ENCODE measurements at regions not wholly inside any gene's neighbourhood (a gene's known extent, or its start where the extent isn't known, plus 50 kb on each side); places are given as distances from the start of the nearest gene placed in this dataset.
A peak's percentile ranks its signal among the peaks of the same experiment; 100 is the strongest.

GRCh38 chr20:52318651-52319050 lies 127.1 kb upstream of the ZFP64 start:
- Histone ChIP-seq H3K27me3 (replicated peaks in 1 of 7) (peaks cover 0 to 4% (median 0%) of the 10 kb centered on the region in 7 donors), H3K9me3 (peaks cover 0 to 3% (median 0%) of the 10 kb centered on the region in 8 donors), H3K4me3 (no peak overlapping the region), H3K27ac (no peak overlapping the region), H3K4me1 (peaks cover 0 to 2% (median 0%) of the 10 kb centered on the region in 6 donors), H3K36me3 (no peaks in the 10 kb centered on the region)
- no peak for DNase-seq
- WGBS, 5 donors, result 54 to 78% (median 73%) methylated on average over 6 of the region's 6 CpGs
- TF ChIP-seq CTCF (IDR thresholded peaks at IDR 0.05 in 8 of 11, conservative IDR thresholded peaks at IDR 0.05 in 3 of 11), result no peak
- no peak for TF ChIP-seq POLR2AphosphoS5 (IDR thresholded peaks at IDR 0.05)
- no peak for TF ChIP-seq POLR2A (IDR thresholded peaks at IDR 0.05)
- intact Hi-C loops (cut with DNase I; ENCODE audit: low total_unique reads), result no loop called here

GRCh38 chr20:52313341-52313963 lies 121.9 kb upstream of the ZFP64 start:
- Histone ChIP-seq H3K27ac (no peak overlapping the region), H3K9me3 (peaks cover 0 to 3% (median 0%) of the 10 kb centered on the region in 8 donors), H3K36me3 (no peaks in the 10 kb centered on the region), H3K4me3 (peak overlapping the region in 1 of 8 donors; percentile 8), H3K4me1 (peaks cover 0 to 10% (median 4%) of the 10 kb centered on the region in 6 donors), H3K27me3 (replicated peaks in 1 of 7) (no peaks in the 10 kb centered on the region)
- DNase-seq, result no peak
- TF ChIP-seq CTCF (IDR thresholded peaks at IDR 0.05 in 8 of 11, conservative IDR thresholded peaks at IDR 0.05 in 3 of 11) (peak in 3 of 11 experiments; percentile 12 to 27 (median 22)), POLR2A (IDR thresholded peaks at IDR 0.05) (no peak)
- intact Hi-C loops (cut with DNase I; ENCODE audit: low total_unique reads), result loop anchor here (2.0 to 5.0 kb wide), 2 partner anchors 65 to 904 kb away; no protein-coding TSS in a partner anchor
- WGBS, 5 donors, result 28 to 39% (median 33%) methylated on average over 16 of the region's 16 CpGs

DNA sequence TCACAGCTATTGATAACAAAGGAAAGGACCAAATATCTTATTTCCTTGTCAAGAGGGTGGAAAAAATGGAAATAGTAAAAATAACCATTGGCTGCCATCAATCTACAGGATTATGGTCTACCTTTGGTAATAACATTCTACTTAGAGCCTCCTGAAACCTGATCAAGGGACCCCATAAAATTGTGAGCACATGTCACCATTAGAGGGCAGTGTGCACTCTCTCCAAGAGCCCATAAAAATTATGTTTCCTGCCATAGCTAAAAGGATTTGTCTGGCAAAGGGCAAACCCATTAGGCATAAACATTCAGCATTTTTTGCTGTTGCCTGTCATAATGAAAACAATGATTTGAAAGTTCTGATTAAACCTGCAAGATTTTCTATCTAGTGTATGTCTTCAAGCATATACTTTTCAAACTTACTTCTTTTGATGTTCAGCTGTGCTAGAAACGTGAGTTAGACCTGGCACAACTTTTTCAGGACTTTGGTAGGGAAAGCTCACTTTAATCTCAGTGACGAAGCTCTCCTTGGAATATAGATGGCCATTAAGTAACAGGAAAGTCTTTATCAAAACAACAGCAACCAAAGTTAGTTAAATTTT lies 120.7 kb upstream of the ZFP64 start:
- no peak overlapping the region for H3K4me3 ChIP-seq
- 47 to 66% (median 59%) methylated on average over 2 of the region's 2 CpGs for WGBS, 5 donors
- DNase-seq, result no peak

More for the DNA sequence above, 120.7 kb upstream of the ZFP64 start:
- Histone ChIP-seq H3K27ac (no peak overlapping the region), H3K27me3 (replicated peaks in 1 of 7) (no peaks in the 10 kb centered on the region), H3K36me3 (no peaks in the 10 kb centered on the region), H3K4me1 (peaks cover 0 to 10% (median 4%) of the 10 kb centered on the region in 6 donors), H3K9me3 (peaks cover 0 to 3% (median 0%) of the 10 kb centered on the region in 8 donors)
- intact Hi-C loops (cut with DNase I; ENCODE audit: low total_unique reads), result loop anchor here (2.0 to 5.0 kb wide), 2 partner anchors 67 to 905 kb away; no protein-coding TSS in a partner anchor
- no peak for TF ChIP-seq POLR2A (IDR thresholded peaks at IDR 0.05)
- TF ChIP-seq POLR2AphosphoS5 (IDR thresholded peaks at IDR 0.05), result no peak
- peak; percentile 12 to 75 (median 59) for TF ChIP-seq CTCF (IDR thresholded peaks at IDR 0.05 in 8 of 11, conservative IDR thresholded peaks at IDR 0.05 in 3 of 11)

Data from spleen (tissue), 11 donors.